ENCODE measurements at regions not wholly inside any gene's neighbourhood (a gene's known extent, or its start where the extent isn't known, plus 50 kb on each side); places are given as distances from the start of the nearest gene placed in this dataset.

DNA sequence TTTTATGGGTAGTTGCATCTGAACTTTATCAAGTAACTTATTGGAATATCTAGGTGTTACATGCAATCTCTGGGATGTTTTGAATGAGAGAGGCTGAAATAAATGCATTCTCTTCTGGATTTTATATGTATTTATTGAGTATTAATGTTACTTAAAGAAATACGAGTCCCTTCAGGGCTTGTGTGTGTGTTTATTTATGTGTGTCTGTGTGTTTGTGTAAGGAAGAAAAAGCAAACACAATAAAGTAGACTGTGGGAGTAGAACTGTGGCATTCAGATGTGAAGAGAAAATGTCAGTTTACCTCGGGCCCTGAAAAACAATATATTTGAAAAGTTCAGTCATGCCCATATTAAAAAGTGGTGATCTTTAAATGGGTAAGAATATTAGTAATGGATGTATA, 250.5 kb downstream of the RPL10L start:
- no peaks in the 10 kb centered on the region for H3K9me3 ChIP-seq

DNA sequence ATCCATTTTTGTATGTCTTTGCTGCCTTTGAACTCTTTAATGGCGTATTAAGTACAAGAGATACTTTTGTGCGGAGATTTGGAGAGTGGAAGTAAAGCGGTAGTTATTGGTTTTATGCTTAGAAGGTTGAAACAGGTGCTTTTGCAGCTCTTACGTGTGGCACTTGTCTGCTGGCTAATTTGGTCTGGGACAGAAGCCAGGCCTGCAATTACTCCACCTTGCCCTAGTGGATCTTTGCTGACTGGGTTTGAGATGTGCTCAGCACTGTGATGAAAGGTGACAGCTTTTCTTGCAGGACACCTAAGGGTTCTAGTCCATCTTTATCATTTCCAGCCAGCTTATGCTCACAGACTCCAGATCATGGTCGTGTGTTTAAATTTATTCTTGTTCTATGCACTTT, 252.5 kb downstream of the RPL10L start:
- Histone ChIP-seq H3K4me3 (no peak overlapping the region), H3K27ac (no peak overlapping the region), H3K27me3 (no peaks in the 10 kb centered on the region), H3K4me1 (no peaks in the 10 kb centered on the region), H3K9me3 (no peaks in the 10 kb centered on the region), H3K36me3 (no peaks in the 10 kb centered on the region)
- peak in 1 of 2 donors; percentile 17 for DNase-seq
- TF ChIP-seq EP300 (IDR thresholded peaks at IDR 0.05), result no peak
- no peak for TF ChIP-seq POLR2A (IDR thresholded peaks at IDR 0.05)
- TF ChIP-seq, protein P1, sequence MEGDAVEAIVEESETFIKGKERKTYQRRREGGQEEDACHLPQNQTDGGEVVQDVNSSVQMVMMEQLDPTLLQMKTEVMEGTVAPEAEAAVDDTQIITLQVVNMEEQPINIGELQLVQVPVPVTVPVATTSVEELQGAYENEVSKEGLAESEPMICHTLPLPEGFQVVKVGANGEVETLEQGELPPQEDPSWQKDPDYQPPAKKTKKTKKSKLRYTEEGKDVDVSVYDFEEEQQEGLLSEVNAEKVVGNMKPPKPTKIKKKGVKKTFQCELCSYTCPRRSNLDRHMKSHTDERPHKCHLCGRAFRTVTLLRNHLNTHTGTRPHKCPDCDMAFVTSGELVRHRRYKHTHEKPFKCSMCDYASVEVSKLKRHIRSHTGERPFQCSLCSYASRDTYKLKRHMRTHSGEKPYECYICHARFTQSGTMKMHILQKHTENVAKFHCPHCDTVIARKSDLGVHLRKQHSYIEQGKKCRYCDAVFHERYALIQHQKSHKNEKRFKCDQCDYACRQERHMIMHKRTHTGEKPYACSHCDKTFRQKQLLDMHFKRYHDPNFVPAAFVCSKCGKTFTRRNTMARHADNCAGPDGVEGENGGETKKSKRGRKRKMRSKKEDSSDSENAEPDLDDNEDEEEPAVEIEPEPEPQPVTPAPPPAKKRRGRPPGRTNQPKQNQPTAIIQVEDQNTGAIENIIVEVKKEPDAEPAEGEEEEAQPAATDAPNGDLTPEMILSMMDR (IDR thresholded peaks at IDR 0.05), result no peak
- no peak for TF ChIP-seq POLR2AphosphoS5 (IDR thresholded peaks at IDR 0.05)
- 72 to 82% (median 76%) methylated on average over 5 of the region's 5 CpGs for WGBS, 5 donors
- intact Hi-C loops (cut with DNase I; ENCODE audit: low total_unique reads), result no loop called here

More for the DNA sequence above, 250.5 kb downstream of the RPL10L start:
- TF ChIP-seq POLR2A (IDR thresholded peaks at IDR 0.05) (no peak), EP300 (IDR thresholded peaks at IDR 0.05) (no peak)
- TF ChIP-seq, protein P1 (IDR thresholded peaks at IDR 0.05), result no peak
- Histone ChIP-seq H3K27me3 (no peaks in the 10 kb centered on the region), H3K36me3 (no peaks in the 10 kb centered on the region), H3K4me1 (no peaks in the 10 kb centered on the region), H3K27ac (no peak overlapping the region), H3K4me3 (no peak overlapping the region)
- WGBS, 5 donors, result 51 to 64% (median 56%) methylated on average over 2 of the region's 2 CpGs
- no peak for DNase-seq
- intact Hi-C loops (cut with DNase I; ENCODE audit: low total_unique reads), result no loop called here

DNA sequence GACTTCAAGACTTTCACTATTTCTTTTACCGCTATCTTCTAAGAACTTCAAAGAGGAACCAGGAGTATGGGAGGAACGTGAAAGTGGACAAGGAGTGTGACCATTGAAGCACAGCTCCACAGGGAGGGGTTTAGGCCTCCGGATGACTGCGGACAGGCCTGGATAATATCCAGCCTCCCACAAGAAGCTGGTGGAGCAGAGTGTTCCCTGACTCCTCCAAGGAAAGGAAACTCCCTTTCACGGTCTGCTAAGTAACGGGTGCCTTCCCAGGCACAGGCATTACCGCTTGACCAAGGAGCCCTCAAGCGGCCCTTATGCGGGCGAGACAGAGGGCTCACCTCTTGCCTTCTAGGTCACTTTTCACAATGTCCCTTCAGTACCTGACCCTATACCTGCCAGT, 267.0 kb downstream of the RPL10L start:
- Histone ChIP-seq H3K27ac (no peak overlapping the region), H3K36me3 (no peaks in the 10 kb centered on the region), H3K4me1 (no peaks in the 10 kb centered on the region), H3K27me3 (no peaks in the 10 kb centered on the region), H3K9me3 (peaks cover 0 to 5% (median 1%) of the 10 kb centered on the region in 4 donors), H3K4me3 (no peak overlapping the region)
- TF ChIP-seq POLR2A (IDR thresholded peaks at IDR 0.05), result no peak
- TF ChIP-seq, protein P1 (IDR thresholded peaks at IDR 0.05), result no peak
- TF ChIP-seq POLR2AphosphoS5 (IDR thresholded peaks at IDR 0.05), result no peak
- TF ChIP-seq EP300 (IDR thresholded peaks at IDR 0.05), result no peak
- no peak for DNase-seq
- intact Hi-C loops (cut with DNase I; ENCODE audit: low total_unique reads), result no loop called here
- 79 to 95% (median 92%) methylated on average over 10 of the region's 10 CpGs for WGBS, 5 donors

DNA sequence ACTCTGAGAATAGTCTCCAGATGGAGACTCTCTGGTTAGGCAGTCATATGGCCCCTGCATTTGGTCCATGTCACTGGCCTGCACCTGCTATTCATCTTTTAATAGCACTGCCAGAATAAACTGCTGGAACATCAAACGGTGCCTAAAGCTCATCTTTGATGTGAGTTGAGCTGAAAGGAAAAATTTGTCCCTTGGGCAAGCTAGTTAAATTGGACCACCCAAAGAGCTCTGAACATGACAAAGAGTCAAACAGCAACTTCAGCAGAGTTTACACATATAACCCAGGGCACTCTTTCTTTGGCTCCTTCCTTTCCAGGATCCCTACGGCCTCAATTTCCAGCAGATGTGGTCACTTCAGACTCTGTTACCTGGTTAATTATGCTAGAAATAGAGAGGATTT, 269.9 kb downstream of the RPL10L start:
- H3K9me3 ChIP-seq, result no peaks in the 10 kb centered on the region
- DNase-seq, result no peak
- intact Hi-C loops (cut with DNase I; ENCODE audit: low total_unique reads), result no loop called here
- H3K36me3 ChIP-seq, result no peaks in the 10 kb centered on the region
- no peaks in the 10 kb centered on the region for H3K27me3 ChIP-seq
- TF ChIP-seq POLR2A (IDR thresholded peaks at IDR 0.05) (no peak), POLR2AphosphoS5 (IDR thresholded peaks at IDR 0.05) (no peak), EP300 (IDR thresholded peaks at IDR 0.05) (no peak)
- TF ChIP-seq, protein P1 (IDR thresholded peaks at IDR 0.05), result no peak
- 56 to 77% (median 68%) methylated on average over 2 of the region's 2 CpGs for WGBS, 5 donors
- H3K27ac ChIP-seq, result no peak overlapping the region
- H3K4me3 ChIP-seq, result no peak overlapping the region
- H3K4me1 ChIP-seq, result no peaks in the 10 kb centered on the region
